NT2/D1 (cell line): ENCODE measurements at regions not wholly inside any gene's neighbourhood (a gene's known extent, or its start where the extent isn't known, plus 50 kb on each side); places are given as distances from the start of the nearest gene placed in this dataset.
A peak's percentile ranks its signal among the peaks of the same experiment; 100 is the strongest.
"Not testable (repeated sequence)": the region's sequence is repeated elsewhere in the genome, so short reads cannot be mapped to it uniquely, and the experiment has no call there.

ENCODE experiments used
- DNase-seq: peaks from one replicate; pipeline ENCODE4 v3.0.0-alpha.2; 2011; ENCODE audit warnings: low read depth, low spot score
- H3K27me3 ChIP-seq: 2 replicates; pipeline ENCODE4 v1.6.0; 2011; ENCODE audit warnings: mild to moderate bottlenecking; ENCODE audit not compliant: insufficient read length, insufficient read depth
- H3K36me3 ChIP-seq: 2 replicates; pipeline ENCODE4 v1.6.1; 2011; ENCODE audit warnings: mild to moderate bottlenecking, low read length, mixed read lengths; ENCODE audit not compliant: insufficient read depth, insufficient read length
- H3K4me1 ChIP-seq: 2 replicates; pipeline ENCODE4 v1.5.1; 2011; ENCODE audit not compliant: insufficient read depth, insufficient read length
- H3K4me3 ChIP-seq: 2 replicates; pipeline ENCODE4 v1.5.1; 2011; ENCODE audit warnings: low read depth; ENCODE audit not compliant: insufficient read length
- H3K9ac ChIP-seq: 2 replicates; pipeline ENCODE4 v1.6.0; 2011; ENCODE audit warnings: low read depth; ENCODE audit not compliant: insufficient read length
- H3K9me3 ChIP-seq: 2 replicates; pipeline ENCODE4 v1.5.1; 2011; ENCODE audit warnings: mild to moderate bottlenecking, low read length; ENCODE audit not compliant: insufficient read depth
- SUZ12 ChIP-seq: IDR thresholded peaks from 2 replicates; pipeline ENCODE4 v1.6.1; 2011; ENCODE audit not compliant: insufficient read length, insufficient read depth; ENCODE audit errors: extremely low read depth
- YY1 ChIP-seq: IDR thresholded peaks from 2 replicates; pipeline ENCODE4 v1.6.1; 2011; ENCODE audit not compliant: insufficient read length, insufficient read depth
- ZNF274 ChIP-seq: IDR thresholded peaks from 2 replicates; pipeline ENCODE4 v1.6.1; 2011; ENCODE audit warnings: mild to moderate bottlenecking, low read depth, low read length

DNA sequence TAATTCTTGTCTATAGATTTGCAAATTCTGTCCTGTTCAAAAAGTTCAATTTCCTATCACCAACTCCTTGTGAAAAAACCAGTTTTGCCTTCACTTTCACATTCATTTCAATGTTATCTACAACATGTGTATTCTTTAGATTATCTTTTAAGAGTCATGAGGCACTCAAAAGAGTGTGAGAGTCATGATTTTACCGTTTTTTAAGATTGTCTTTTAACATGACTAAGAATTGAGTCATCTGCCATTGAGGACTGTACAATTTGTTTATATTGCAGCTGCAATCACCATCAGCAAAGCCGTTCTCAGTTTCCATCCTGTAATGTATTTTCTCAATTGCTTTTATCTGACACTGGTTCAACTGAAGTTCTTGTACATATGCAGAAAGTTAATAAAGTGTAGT lies 275.8 kb downstream of the LNPK start:
- Histone ChIP-seq H3K4me3 (no peak overlapping the region), H3K27me3 (no peaks in the 10 kb centered on the region), H3K9me3 (no peaks in the 10 kb centered on the region), H3K9ac (no peak overlapping the region), H3K4me1 (no peaks in the 10 kb centered on the region), H3K36me3 (no peaks in the 10 kb centered on the region)
- DNase-seq, result no peak
- TF ChIP-seq ZNF274, result no peak
- no peak for TF ChIP-seq SUZ12
- no peak for TF ChIP-seq YY1

DNA sequence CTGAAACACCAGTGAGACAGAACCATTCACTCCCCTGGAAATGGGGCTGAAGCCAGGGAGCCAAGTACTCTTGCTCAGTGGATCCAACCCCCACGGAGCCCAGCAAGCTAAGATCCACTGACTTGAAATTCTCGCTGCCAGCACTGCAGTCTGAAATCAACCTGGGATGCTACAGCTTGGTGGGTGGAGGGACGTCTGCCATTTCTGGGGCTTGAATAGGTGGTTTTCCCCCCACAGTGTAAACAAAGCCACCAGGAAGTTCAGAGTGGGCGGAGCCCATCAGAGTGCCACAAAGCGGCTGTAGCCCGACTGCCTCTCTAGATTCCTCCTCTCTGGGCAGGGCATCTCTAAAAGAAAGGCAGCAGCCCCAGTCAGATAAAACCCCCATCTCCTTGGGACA lies 292.8 kb downstream of the LNPK start:
- Histone ChIP-seq H3K4me1 (no peaks in the 10 kb centered on the region), H3K4me3 (no peak overlapping the region), H3K36me3 (no peaks in the 10 kb centered on the region), H3K9me3 (peaks cover 11% of the 10 kb centered on the region; the same call in 1 of the 2 replicates), H3K27me3 (no peaks in the 10 kb centered on the region), H3K9ac (no peak overlapping the region)
- TF ChIP-seq ZNF274 (no peak), SUZ12 (no peak), YY1 (no peak)
- no peak for DNase-seq

DNA sequence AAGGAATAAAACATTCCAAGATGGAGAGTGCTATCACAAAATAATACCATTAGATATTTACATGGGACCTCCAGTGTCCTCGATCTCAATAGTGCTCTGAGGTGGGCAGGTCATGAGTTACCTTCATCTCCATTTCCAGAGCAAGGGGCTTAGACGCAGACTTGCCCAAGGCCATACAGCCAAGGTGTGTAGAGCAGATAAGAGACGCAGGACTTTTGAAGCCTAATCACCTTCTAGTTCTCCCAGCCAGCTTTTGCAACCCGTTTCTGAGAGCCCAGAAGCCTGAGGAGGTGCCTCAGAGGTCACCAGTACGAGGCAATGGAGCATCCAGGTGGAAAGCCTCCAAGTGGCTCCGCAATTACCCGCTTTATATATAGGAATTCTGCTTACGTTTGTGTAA lies 294.7 kb downstream of the LNPK start:
- Histone ChIP-seq H3K27me3 (no peaks in the 10 kb centered on the region), H3K9ac (no peak overlapping the region), H3K4me1 (no peaks in the 10 kb centered on the region), H3K4me3 (no peak overlapping the region), H3K9me3 (peaks cover 11% of the 10 kb centered on the region; the same call in 1 of the 2 replicates), H3K36me3 (no peaks in the 10 kb centered on the region)
- DNase-seq, result no peak
- TF ChIP-seq ZNF274 (no peak), SUZ12 (no peak), YY1 (no peak)

- not testable (repeated sequence) for H3K27me3 ChIP-seq
Measured at GRCh38 chr2:175704568-175704967, 297.5 kb downstream of the LNPK start.

GRCh38 chr2:175698061-175698460 lies 304.0 kb downstream of the LNPK start:
- no peak overlapping the region for H3K9ac ChIP-seq
- no peak for DNase-seq
- no peaks in the 10 kb centered on the region for H3K4me1 ChIP-seq
- no peaks in the 10 kb centered on the region for H3K27me3 ChIP-seq
- no peaks in the 10 kb centered on the region for H3K9me3 ChIP-seq
- no peak overlapping the region for H3K4me3 ChIP-seq
- TF ChIP-seq YY1, result no peak
- no peak for TF ChIP-seq ZNF274
- no peak for TF ChIP-seq SUZ12
- H3K36me3 ChIP-seq, result no peaks in the 10 kb centered on the region

More at GRCh38 chr2:175704568-175704967, 297.5 kb downstream of the LNPK start:
- not testable (repeated sequence) for H3K4me3 ChIP-seq, H3K9ac ChIP-seq, H3K4me1 ChIP-seq, H3K36me3 ChIP-seq, DNase-seq
- H3K9me3 ChIP-seq, result peaks cover 11% of the 10 kb centered on the region; the same call in 1 of the 2 replicates

DNA sequence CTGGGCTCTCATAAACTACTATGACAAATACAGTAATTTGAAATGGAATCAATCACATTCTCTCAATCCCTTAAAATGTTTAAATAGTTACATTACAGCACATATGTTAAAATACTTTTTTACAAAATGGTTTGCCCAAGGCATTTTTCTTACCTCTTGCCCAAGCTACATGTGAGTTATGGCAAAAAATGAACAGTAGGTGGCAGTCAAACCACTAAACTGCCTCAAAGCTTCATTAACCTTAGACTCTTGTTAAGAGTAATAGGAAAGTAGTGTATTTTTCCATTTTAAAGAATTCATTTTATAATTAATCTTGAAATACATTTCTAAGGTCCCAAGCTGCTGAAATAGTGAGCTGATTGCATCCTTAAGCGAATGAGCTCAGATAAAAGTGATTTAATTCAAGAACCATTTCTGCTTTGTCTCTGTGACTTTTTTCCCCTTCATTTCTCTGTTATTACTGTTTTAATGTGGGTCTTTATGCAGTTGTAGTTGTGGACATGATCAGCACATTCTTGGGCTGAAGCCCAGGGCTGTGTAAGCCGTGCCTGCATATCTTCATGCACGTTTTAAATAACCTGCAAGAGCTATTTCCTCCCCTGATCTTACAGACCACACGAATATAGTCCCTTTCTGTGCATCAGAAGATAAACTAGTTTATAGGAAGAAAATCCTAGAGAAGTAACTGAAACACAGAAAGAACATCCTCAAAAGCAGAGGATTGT lies 311.8 kb downstream of the LNPK start:
- Histone ChIP-seq H3K9me3 (no peaks in the 10 kb centered on the region), H3K36me3 (no peaks in the 10 kb centered on the region), H3K4me1 (no peaks in the 10 kb centered on the region), H3K4me3 (no peak overlapping the region), H3K27me3 (no peaks in the 10 kb centered on the region), H3K9ac (no peak overlapping the region)
- TF ChIP-seq SUZ12, result no peak
- TF ChIP-seq ZNF274, result no peak
- TF ChIP-seq YY1, result no peak
- peak; percentile 69 for DNase-seq

DNA sequence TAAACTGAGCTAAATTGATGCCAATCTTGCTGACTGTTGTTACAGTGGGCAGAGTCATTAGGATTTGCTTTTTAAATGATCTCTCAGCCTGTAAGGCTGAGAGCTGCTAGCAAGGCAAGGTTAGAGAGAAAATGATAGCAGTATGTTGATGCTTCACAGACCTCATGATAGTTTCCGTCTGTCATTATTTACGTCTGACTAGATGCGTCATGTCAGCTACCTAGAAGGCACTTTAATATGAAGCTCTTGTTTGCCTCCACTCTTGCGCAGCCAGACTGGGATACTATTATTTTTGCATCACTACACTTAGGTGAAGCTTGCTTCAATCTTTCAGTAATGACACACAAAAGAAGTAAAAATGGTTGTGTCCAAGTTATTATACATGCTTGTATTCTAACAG lies 313.8 kb downstream of the LNPK start:
- Histone ChIP-seq H3K36me3 (no peaks in the 10 kb centered on the region), H3K9me3 (no peaks in the 10 kb centered on the region), H3K27me3 (no peaks in the 10 kb centered on the region), H3K4me3 (no peak overlapping the region), H3K4me1 (no peaks in the 10 kb centered on the region), H3K9ac (no peak overlapping the region)
- no peak for DNase-seq
- TF ChIP-seq SUZ12, result no peak
- no peak for TF ChIP-seq ZNF274
- TF ChIP-seq YY1, result no peak

GRCh38 chr2:175687465-175687864 lies 314.6 kb downstream of the LNPK start:
- H3K4me3 ChIP-seq, result no peak overlapping the region
- DNase-seq, result no peak

More at GRCh38 chr2:175687465-175687864, 314.6 kb downstream of the LNPK start:
- Histone ChIP-seq H3K27me3 (no peaks in the 10 kb centered on the region), H3K9ac (no peak overlapping the region), H3K36me3 (no peaks in the 10 kb centered on the region), H3K4me1 (no peaks in the 10 kb centered on the region), H3K9me3 (no peaks in the 10 kb centered on the region)
- TF ChIP-seq SUZ12 (no peak), YY1 (no peak), ZNF274 (no peak)
